ENCODE measurements at regions not wholly inside any gene's neighbourhood (a gene's known extent, or its start where the extent isn't known, plus 50 kb on each side); places are given as distances from the start of the nearest gene placed in this dataset.

- Mint-ChIP-seq H3K36me3 (ENCODE audit: low read depth, unreplicated experiment) (no peaks in the 10 kb centered on the region), H3K27me3 (ENCODE audit: unreplicated experiment) (peaks cover 6% of the 10 kb centered on the region), H3K27ac (ENCODE audit: unreplicated experiment) (no peak overlapping the region), H3K9me3 (ENCODE audit: unreplicated experiment) (no peaks in the 10 kb centered on the region), H3K4me3 (ENCODE audit: unreplicated experiment) (no peak overlapping the region), H3K4me1 (ENCODE audit: unreplicated experiment) (peaks cover 21% of the 10 kb centered on the region)
- no peak for TF ChIP-seq CTCF (IDR thresholded peaks at IDR 0.05; ENCODE audit: unreplicated experiment)
- no peak for DNase-seq (ENCODE audit: low spot score)
Measured at GRCh38 chr10:3231951-3232730, 59.6 kb upstream of the PITRM1 start.

GRCh38 chr10:3229815-3230214 lies 57.2 kb upstream of the PITRM1 start:
- Mint-ChIP-seq H3K4me1 (ENCODE audit: unreplicated experiment) (peaks cover 11% of the 10 kb centered on the region), H3K36me3 (ENCODE audit: low read depth, unreplicated experiment) (no peaks in the 10 kb centered on the region), H3K9me3 (ENCODE audit: unreplicated experiment) (no peaks in the 10 kb centered on the region), H3K27ac (ENCODE audit: unreplicated experiment) (no peak overlapping the region), H3K4me3 (ENCODE audit: unreplicated experiment) (no peak overlapping the region), H3K27me3 (ENCODE audit: unreplicated experiment) (peaks cover 2% of the 10 kb centered on the region)
- TF ChIP-seq CTCF (IDR thresholded peaks at IDR 0.05; ENCODE audit: unreplicated experiment), result no peak
- no peak for DNase-seq (ENCODE audit: low spot score)

- no peak overlapping the region for H3K27ac Mint-ChIP-seq (ENCODE audit: unreplicated experiment)
- H3K36me3 Mint-ChIP-seq (ENCODE audit: low read depth, unreplicated experiment), result no peaks in the 10 kb centered on the region
- no peaks in the 10 kb centered on the region for H3K9me3 Mint-ChIP-seq (ENCODE audit: unreplicated experiment)
- DNase-seq (ENCODE audit: low spot score), result no peak
- no peak overlapping the region for H3K4me3 Mint-ChIP-seq (ENCODE audit: unreplicated experiment)
- TF ChIP-seq CTCF (IDR thresholded peaks at IDR 0.05; ENCODE audit: unreplicated experiment), result no peak
- no peaks in the 10 kb centered on the region for H3K27me3 Mint-ChIP-seq (ENCODE audit: unreplicated experiment)
- H3K4me1 Mint-ChIP-seq (ENCODE audit: unreplicated experiment), result peaks cover 11% of the 10 kb centered on the region
Measured at GRCh38 chr10:3228629-3228945, 56.0 kb upstream of the PITRM1 start.

GRCh38 chr10:3226960-3227744 lies 54.6 kb upstream of the PITRM1 start:
- DNase-seq (ENCODE audit: low spot score), result no peak
- Mint-ChIP-seq H3K4me1 (ENCODE audit: unreplicated experiment) (peaks cover 11% of the 10 kb centered on the region), H3K27me3 (ENCODE audit: unreplicated experiment) (no peaks in the 10 kb centered on the region), H3K27ac (ENCODE audit: unreplicated experiment) (no peak overlapping the region), H3K36me3 (ENCODE audit: low read depth, unreplicated experiment) (no peaks in the 10 kb centered on the region), H3K4me3 (ENCODE audit: unreplicated experiment) (no peak overlapping the region), H3K9me3 (ENCODE audit: unreplicated experiment) (no peaks in the 10 kb centered on the region)
- no peak for TF ChIP-seq CTCF (IDR thresholded peaks at IDR 0.05; ENCODE audit: unreplicated experiment)

GRCh38 chr10:3225561-3225960 lies 53.0 kb upstream of the PITRM1 start:
- Mint-ChIP-seq H3K4me3 (ENCODE audit: unreplicated experiment) (no peak overlapping the region), H3K4me1 (ENCODE audit: unreplicated experiment) (peaks cover 16% of the 10 kb centered on the region), H3K9me3 (ENCODE audit: unreplicated experiment) (no peaks in the 10 kb centered on the region), H3K27me3 (ENCODE audit: unreplicated experiment) (no peaks in the 10 kb centered on the region), H3K27ac (ENCODE audit: unreplicated experiment) (no peak overlapping the region), H3K36me3 (ENCODE audit: low read depth, unreplicated experiment) (no peaks in the 10 kb centered on the region)
- no peak for DNase-seq (ENCODE audit: low spot score)
- no peak for TF ChIP-seq CTCF (IDR thresholded peaks at IDR 0.05; ENCODE audit: unreplicated experiment)

Data from endothelial cell (in vitro differentiated cells).